HG03175 (cell line): ENCODE measurements at regions not wholly inside any gene's neighbourhood (a gene's known extent, or its start where the extent isn't known, plus 50 kb on each side); places are given as distances from the start of the nearest gene placed in this dataset.

Experiments used
- ATAC-seq: cut with Tn5 transposase; IDR thresholded peaks from one replicate; pipeline ENCODE4 v1.9.1; 2021; ENCODE audit warnings: mild to moderate bottlenecking, moderate library complexity; ENCODE audit not compliant: unreplicated experiment

GRCh38 chr12:34391771-34392581 is 369.7 kb downstream of the ALG10 start:
- ATAC-seq, result no peak

- no peak for ATAC-seq
Measured at GRCh38 chr12:34392741-34393085, 370.4 kb downstream of the ALG10 start.

- ATAC-seq, result no peak
Measured at GRCh38 chr12:34393086-34393820, 371.0 kb downstream of the ALG10 start.

- ATAC-seq, result no peak
Measured at GRCh38 chr12:34393821-34394150, 371.5 kb downstream of the ALG10 start.

- ATAC-seq, result no peak
Measured at GRCh38 chr12:34394211-34395055, 372.1 kb downstream of the ALG10 start.

GRCh38 chr12:34395056-34396005 is 373.0 kb downstream of the ALG10 start:
- no peak for ATAC-seq

- ATAC-seq, result no peak
Measured at GRCh38 chr12:34396006-34396860, 373.9 kb downstream of the ALG10 start.

GRCh38 chr12:34396861-34397590 is 374.7 kb downstream of the ALG10 start:
- no peak for ATAC-seq

GRCh38 chr12:34397591-34398365 is 375.5 kb downstream of the ALG10 start:
- ATAC-seq, result no peak

GRCh38 chr12:34398366-34398705 is 376.0 kb downstream of the ALG10 start:
- no peak for ATAC-seq

- ATAC-seq, result no peak
Measured at GRCh38 chr12:34398706-34399630, 376.7 kb downstream of the ALG10 start.

- no peak for ATAC-seq
Measured at GRCh38 chr12:34399631-34400410, 377.5 kb downstream of the ALG10 start.

- no peak for ATAC-seq
Measured at GRCh38 chr12:34400411-34400881, 378.1 kb downstream of the ALG10 start.

GRCh38 chr12:34400986-34401658 is 378.8 kb downstream of the ALG10 start:
- ATAC-seq, result no peak

- no peak for ATAC-seq
Measured at GRCh38 chr12:34401659-34402227, 379.4 kb downstream of the ALG10 start.
